ENCODE measurements at regions not wholly inside any gene's neighbourhood (a gene's known extent, or its start where the extent isn't known, plus 50 kb on each side); places are given as distances from the start of the nearest gene placed in this dataset.
"Not testable (repeated sequence)": the region's sequence is repeated elsewhere in the genome, so short reads cannot be mapped to it uniquely, and the experiment has no call there.

DNA sequence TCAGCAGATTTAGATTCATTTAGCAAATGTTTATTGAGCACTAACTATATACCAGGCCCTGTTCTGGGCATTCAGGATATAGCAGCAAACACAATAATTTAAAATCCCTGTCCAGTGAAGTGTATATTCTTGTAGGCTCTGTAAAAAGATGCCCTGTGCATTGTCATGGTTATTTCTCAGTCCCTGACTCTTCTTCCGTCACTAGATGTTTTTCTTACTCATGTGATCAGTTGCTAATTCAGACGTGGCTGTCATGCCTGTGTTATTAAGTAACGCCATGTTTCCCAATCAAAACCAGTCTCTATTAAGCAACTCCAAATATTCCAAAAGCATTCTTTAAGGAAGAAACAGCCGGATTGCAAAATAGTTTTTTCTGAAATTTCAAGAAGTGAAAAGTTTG, 118.7 kb upstream of the NBPF19 start:
- not testable (repeated sequence) for DNase-seq (ENCODE audit: low read depth, low spot score); H3K27ac ChIP-seq (ENCODE audit: low read length); H3K36me3 ChIP-seq (ENCODE audit: control insufficient read depth, insufficient read depth, low read length); H3K9me3 ChIP-seq (ENCODE audit: control insufficient read depth, insufficient read depth, low read length); H3K27me3 ChIP-seq (ENCODE audit: control insufficient read depth, insufficient read depth, low read length); H3K4me1 ChIP-seq (ENCODE audit: control insufficient read depth, insufficient read depth, low read length); H3K4me3 ChIP-seq (ENCODE audit: low read length)
- no CpG with 5 or more reads among the region's 4 CpGs for WGBS (ENCODE audit: insufficient coverage, insufficient read length)

DNA sequence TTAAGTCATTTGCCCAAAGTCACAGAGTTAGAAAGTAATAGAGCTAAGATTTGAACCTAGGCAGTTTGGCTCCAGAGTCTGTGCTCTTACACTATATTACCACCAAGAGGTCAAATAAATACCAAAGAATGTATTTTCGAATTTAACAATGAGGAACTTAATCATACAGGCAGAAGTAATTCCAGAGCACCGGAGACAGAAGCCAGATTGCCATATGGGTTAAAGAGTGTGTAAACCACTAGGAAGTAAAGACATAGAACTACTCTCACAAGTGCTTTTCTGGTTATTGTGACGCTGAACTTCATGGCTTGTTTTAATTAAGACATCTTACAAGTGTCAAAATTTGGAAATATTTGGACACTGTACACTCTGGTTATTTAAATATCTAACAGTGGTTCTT, 114.5 kb upstream of the NBPF19 start:
- no CpG with 5 or more reads among the region's 3 CpGs for WGBS (ENCODE audit: insufficient coverage, insufficient read length)
- DNase-seq (ENCODE audit: low read depth, low spot score); H3K4me1 ChIP-seq (ENCODE audit: control insufficient read depth, insufficient read depth, low read length); H3K27me3 ChIP-seq (ENCODE audit: control insufficient read depth, insufficient read depth, low read length); H3K36me3 ChIP-seq (ENCODE audit: control insufficient read depth, insufficient read depth, low read length); H3K9me3 ChIP-seq (ENCODE audit: control insufficient read depth, insufficient read depth, low read length); H3K27ac ChIP-seq (ENCODE audit: low read length); H3K4me3 ChIP-seq (ENCODE audit: low read length): not testable (repeated sequence)

GRCh38 chr1:149361310-149361709, 113.5 kb upstream of the NBPF19 start:
- not testable (repeated sequence) for H3K27me3 ChIP-seq (ENCODE audit: control insufficient read depth, insufficient read depth, low read length); DNase-seq (ENCODE audit: low read depth, low spot score)
- no CpG with 5 or more reads among the region's 2 CpGs for WGBS (ENCODE audit: insufficient coverage, insufficient read length)

DNA sequence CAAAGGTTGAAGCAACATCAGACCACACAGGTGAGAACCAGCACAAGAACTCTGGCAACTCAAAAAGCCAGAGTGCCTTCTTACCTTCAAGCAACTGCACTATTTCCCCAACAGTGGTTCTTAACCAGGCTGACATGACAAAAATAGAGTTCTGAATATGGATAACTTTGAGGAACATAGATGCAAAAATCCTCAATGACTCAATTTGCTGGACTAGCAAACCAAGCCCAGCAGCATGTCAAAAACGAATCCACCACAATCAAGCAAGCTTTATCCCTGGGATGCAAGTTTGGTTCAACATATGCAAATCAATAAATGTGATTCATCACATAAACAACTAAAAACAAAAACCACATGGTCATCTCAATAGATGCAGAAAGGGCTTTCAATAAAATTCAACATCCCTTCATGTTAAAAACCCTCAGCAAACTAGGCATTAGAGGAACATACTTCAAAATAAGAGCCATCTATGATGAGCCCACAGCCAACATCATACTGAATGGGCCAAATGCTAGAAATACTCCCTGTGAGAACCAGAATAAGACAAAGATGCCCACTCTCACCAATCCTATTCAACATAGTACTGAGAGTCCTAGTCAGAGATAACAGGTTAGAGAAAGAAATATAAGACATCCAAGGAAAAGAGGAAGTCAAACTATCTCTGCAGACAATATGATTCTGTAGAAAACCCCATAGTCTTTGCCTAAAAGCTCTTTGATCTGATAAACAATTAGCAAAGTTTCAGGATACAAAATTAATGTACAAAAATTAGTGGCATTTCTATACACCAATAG, 110.5 kb upstream of the NBPF19 start:
- not testable (repeated sequence) for H3K27me3 ChIP-seq (ENCODE audit: control insufficient read depth, insufficient read depth, low read length); H3K9me3 ChIP-seq (ENCODE audit: control insufficient read depth, insufficient read depth, low read length); H3K36me3 ChIP-seq (ENCODE audit: control insufficient read depth, insufficient read depth, low read length); H3K4me3 ChIP-seq (ENCODE audit: low read length); H3K4me1 ChIP-seq (ENCODE audit: control insufficient read depth, insufficient read depth, low read length); DNase-seq (ENCODE audit: low read depth, low spot score); H3K27ac ChIP-seq (ENCODE audit: low read length)
- WGBS (ENCODE audit: insufficient coverage, insufficient read length), result no CpG with 5 or more reads among the region's 1 CpG

More at GRCh38 chr1:149361310-149361709, 113.5 kb upstream of the NBPF19 start:
- not testable (repeated sequence) for H3K27ac ChIP-seq (ENCODE audit: low read length); H3K9me3 ChIP-seq (ENCODE audit: control insufficient read depth, insufficient read depth, low read length); H3K4me1 ChIP-seq (ENCODE audit: control insufficient read depth, insufficient read depth, low read length); H3K36me3 ChIP-seq (ENCODE audit: control insufficient read depth, insufficient read depth, low read length); H3K4me3 ChIP-seq (ENCODE audit: low read length)

GRCh38 chr1:149366402-149366801, 108.4 kb upstream of the NBPF19 start:
- not testable (repeated sequence) for DNase-seq (ENCODE audit: low read depth, low spot score); H3K4me1 ChIP-seq (ENCODE audit: control insufficient read depth, insufficient read depth, low read length); H3K36me3 ChIP-seq (ENCODE audit: control insufficient read depth, insufficient read depth, low read length); H3K4me3 ChIP-seq (ENCODE audit: low read length); H3K27ac ChIP-seq (ENCODE audit: low read length); H3K27me3 ChIP-seq (ENCODE audit: control insufficient read depth, insufficient read depth, low read length); H3K9me3 ChIP-seq (ENCODE audit: control insufficient read depth, insufficient read depth, low read length)
- WGBS (ENCODE audit: insufficient coverage, insufficient read length), result no CpG with 5 or more reads among the region's 1 CpG

DNA sequence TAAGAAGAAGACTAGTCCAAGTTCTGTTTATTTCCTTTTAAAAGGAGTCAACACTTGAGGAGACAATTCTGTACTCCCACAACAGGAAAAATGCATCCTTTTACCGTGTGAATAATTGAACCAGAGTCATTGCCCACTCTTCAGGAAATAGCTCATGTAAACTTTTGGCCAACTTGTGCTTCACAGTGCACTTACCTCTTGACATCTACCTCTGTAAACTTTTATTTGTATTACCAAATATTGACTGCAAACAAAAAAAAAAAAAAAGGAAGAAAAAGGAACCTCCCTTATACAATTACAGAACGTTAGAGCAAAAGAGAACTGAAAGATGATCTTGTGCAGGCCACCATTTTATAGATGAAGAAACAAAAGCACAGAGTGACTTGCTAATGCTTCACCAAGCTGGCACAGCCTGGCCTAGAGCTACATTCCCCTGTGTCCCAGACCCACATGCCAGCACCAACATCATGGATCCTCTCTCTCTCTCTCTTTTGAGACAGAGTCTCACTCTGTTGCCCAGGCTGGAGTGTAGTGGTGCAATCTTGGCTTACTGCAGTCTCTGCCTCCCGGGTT, 107.3 kb upstream of the NBPF19 start:
- WGBS (ENCODE audit: insufficient coverage, insufficient read length), result no CpG with 5 or more reads among the region's 3 CpGs
- H3K27ac ChIP-seq (ENCODE audit: low read length), result not testable (repeated sequence)

DNA sequence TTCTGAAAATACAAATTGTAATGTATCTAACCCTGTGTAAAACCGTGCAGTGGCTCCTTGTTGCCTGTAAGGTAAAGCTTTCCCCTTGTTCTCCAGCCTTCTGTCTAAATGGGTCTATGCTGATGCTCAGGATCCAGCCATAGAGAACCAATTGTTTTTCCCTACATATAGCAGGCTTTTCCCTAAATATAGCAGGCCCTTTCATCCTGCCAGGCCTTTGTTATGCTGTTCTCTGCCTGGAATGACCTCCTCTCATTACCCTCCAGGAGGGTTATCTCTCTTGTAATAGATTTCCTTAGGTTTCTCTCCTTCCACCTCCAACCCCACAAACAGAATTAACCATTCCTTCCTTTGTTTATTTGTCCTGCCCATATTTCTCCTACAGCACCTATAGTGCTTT, 106.5 kb upstream of the NBPF19 start:
- WGBS (ENCODE audit: insufficient coverage, insufficient read length), result no CpG with 5 or more reads among the region's 1 CpG
- H3K4me3 ChIP-seq (ENCODE audit: low read length); H3K27me3 ChIP-seq (ENCODE audit: control insufficient read depth, insufficient read depth, low read length); DNase-seq (ENCODE audit: low read depth, low spot score); H3K9me3 ChIP-seq (ENCODE audit: control insufficient read depth, insufficient read depth, low read length); H3K4me1 ChIP-seq (ENCODE audit: control insufficient read depth, insufficient read depth, low read length); H3K36me3 ChIP-seq (ENCODE audit: control insufficient read depth, insufficient read depth, low read length); H3K27ac ChIP-seq (ENCODE audit: low read length): not testable (repeated sequence)

More for the DNA sequence above, 107.3 kb upstream of the NBPF19 start:
- H3K4me3 ChIP-seq (ENCODE audit: low read length); H3K4me1 ChIP-seq (ENCODE audit: control insufficient read depth, insufficient read depth, low read length); H3K36me3 ChIP-seq (ENCODE audit: control insufficient read depth, insufficient read depth, low read length); H3K27me3 ChIP-seq (ENCODE audit: control insufficient read depth, insufficient read depth, low read length); DNase-seq (ENCODE audit: low read depth, low spot score); H3K9me3 ChIP-seq (ENCODE audit: control insufficient read depth, insufficient read depth, low read length): not testable (repeated sequence)

GRCh38 chr1:149369081-149369480, 105.8 kb upstream of the NBPF19 start:
- H3K27me3 ChIP-seq (ENCODE audit: control insufficient read depth, insufficient read depth, low read length); H3K4me3 ChIP-seq (ENCODE audit: low read length); H3K9me3 ChIP-seq (ENCODE audit: control insufficient read depth, insufficient read depth, low read length); H3K27ac ChIP-seq (ENCODE audit: low read length); H3K4me1 ChIP-seq (ENCODE audit: control insufficient read depth, insufficient read depth, low read length); H3K36me3 ChIP-seq (ENCODE audit: control insufficient read depth, insufficient read depth, low read length); DNase-seq (ENCODE audit: low read depth, low spot score): not testable (repeated sequence)
- no CpG with 5 or more reads among the region's 1 CpG for WGBS (ENCODE audit: insufficient coverage, insufficient read length)

DNA sequence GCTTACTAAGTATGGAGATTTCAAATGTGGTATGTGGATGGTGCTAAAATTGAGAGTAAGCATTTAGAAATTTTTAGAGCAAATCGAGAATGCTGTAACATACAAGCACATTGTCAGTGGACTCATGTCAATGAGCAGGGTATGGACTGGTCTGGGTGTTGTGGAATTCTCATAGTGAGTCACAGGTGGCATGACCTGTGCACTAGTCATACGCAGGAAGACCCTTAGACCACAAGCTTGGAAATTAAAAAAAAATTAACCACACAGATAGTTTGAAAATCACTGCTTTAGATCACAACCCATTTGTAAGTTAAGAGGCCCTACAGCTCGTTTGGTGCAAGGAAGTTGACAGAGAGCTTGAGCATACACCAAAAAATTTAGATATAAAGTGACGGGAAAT, 102.9 kb upstream of the NBPF19 start:
- not testable (repeated sequence) for DNase-seq (ENCODE audit: low read depth, low spot score); H3K27me3 ChIP-seq (ENCODE audit: control insufficient read depth, insufficient read depth, low read length); H3K27ac ChIP-seq (ENCODE audit: low read length); H3K36me3 ChIP-seq (ENCODE audit: control insufficient read depth, insufficient read depth, low read length); H3K4me3 ChIP-seq (ENCODE audit: low read length); H3K4me1 ChIP-seq (ENCODE audit: control insufficient read depth, insufficient read depth, low read length); H3K9me3 ChIP-seq (ENCODE audit: control insufficient read depth, insufficient read depth, low read length)
- no CpG with 5 or more reads among the region's 4 CpGs for WGBS (ENCODE audit: insufficient coverage, insufficient read length)

- WGBS (ENCODE audit: insufficient coverage, insufficient read length), result no CpG with 5 or more reads among the region's 3 CpGs
- not testable (repeated sequence) for H3K27me3 ChIP-seq (ENCODE audit: control insufficient read depth, insufficient read depth, low read length); H3K9me3 ChIP-seq (ENCODE audit: control insufficient read depth, insufficient read depth, low read length); H3K36me3 ChIP-seq (ENCODE audit: control insufficient read depth, insufficient read depth, low read length); H3K4me1 ChIP-seq (ENCODE audit: control insufficient read depth, insufficient read depth, low read length); DNase-seq (ENCODE audit: low read depth, low spot score); H3K4me3 ChIP-seq (ENCODE audit: low read length); H3K27ac ChIP-seq (ENCODE audit: low read length)
Observed at GRCh38 chr1:149378462-149378861, 96.4 kb upstream of the NBPF19 start.
